Astrocyte (in vitro differentiated cells and primary cell): ENCODE measurements at regions not wholly inside any gene's neighbourhood (a gene's known extent, or its start where the extent isn't known, plus 50 kb on each side); places are given as distances from the start of the nearest gene placed in this dataset.

Experiments
- DNase-seq: peaks from one replicate; pipeline ENCODE4 v3.0.0-alpha.2; 2010; ENCODE audit warnings: low read depth
- FAIRE-seq: peaks from 2 replicates; lab custom pipeline; 2011; peaks lifted over from hg19 to GRCh38; lab: Jason Lieb, UNC
- H2AFZ ChIP-seq: 2 replicates; pipeline ENCODE4 v1.6.0; 2012; ENCODE audit warnings: low read depth, low read length, inconsistent platforms
- H3K27ac ChIP-seq: 2 replicates; pipeline ENCODE4 v1.5.1; 2011; ENCODE audit warnings: low read depth, low read length, inconsistent platforms
- H3K27me3 ChIP-seq: 2 replicates; pipeline ENCODE4 v1.6.0; 2011; ENCODE audit warnings: low read length, inconsistent platforms; ENCODE audit not compliant: insufficient read depth
- H3K36me3 ChIP-seq: 2 replicates; pipeline ENCODE4 v1.5.1; 2011; ENCODE audit warnings: low read length, inconsistent platforms; ENCODE audit not compliant: insufficient read depth
- H3K4me1 ChIP-seq: 2 replicates; pipeline ENCODE4 v1.5.1; 2011; ENCODE audit warnings: low read length, inconsistent platforms; ENCODE audit not compliant: insufficient read depth
- H3K4me2 ChIP-seq: 2 replicates; pipeline ENCODE4 v1.6.0; 2012; ENCODE audit warnings: low read length, inconsistent platforms
- H3K4me3 ChIP-seq: 2 replicates; pipeline ENCODE4 v1.5.1; 2011; ENCODE audit warnings: low read depth, mild to moderate bottlenecking, low read length, inconsistent platforms; ENCODE audit not compliant: insufficient read depth
- H3K79me2 ChIP-seq: 2 replicates; pipeline ENCODE4 v1.6.0; 2012; ENCODE audit warnings: mild to moderate bottlenecking, low read length, inconsistent platforms; ENCODE audit not compliant: insufficient read depth
- H3K9ac ChIP-seq: 2 replicates; pipeline ENCODE4 v1.6.0; 2012; ENCODE audit warnings: mild to moderate bottlenecking, low read length, inconsistent platforms
- H3K9me3 ChIP-seq: 2 replicates; pipeline ENCODE4 v1.5.1; 2012; ENCODE audit warnings: low read depth, mild to moderate bottlenecking, low read length, inconsistent platforms; ENCODE audit not compliant: insufficient read depth
- H4K20me1 ChIP-seq: 2 replicates; pipeline ENCODE4 v1.6.0; 2012; ENCODE audit warnings: low read length, inconsistent platforms; ENCODE audit not compliant: insufficient read depth
- H3K27ac Mint-ChIP-seq: one replicate; pipeline ENCODE4 v1.8.0; 2021; ENCODE audit warnings: mild to moderate bottlenecking, mixed read lengths; ENCODE audit not compliant: unreplicated experiment
- H3K27me3 Mint-ChIP-seq: one replicate; pipeline ENCODE4 v1.8.0; 2021; ENCODE audit warnings: low read depth, mixed read lengths; ENCODE audit not compliant: unreplicated experiment
- H3K36me3 Mint-ChIP-seq: one replicate; pipeline ENCODE4 v1.8.0; 2021; ENCODE audit warnings: low read depth, mixed read lengths; ENCODE audit not compliant: unreplicated experiment
- H3K4me1 Mint-ChIP-seq: one replicate; pipeline ENCODE4 v1.8.0; 2021; ENCODE audit warnings: low read depth, mixed read lengths; ENCODE audit not compliant: unreplicated experiment
- H3K4me3 Mint-ChIP-seq: one replicate; pipeline ENCODE4 v1.8.0; 2021; ENCODE audit warnings: mild to moderate bottlenecking, moderate library complexity, mixed read lengths; ENCODE audit not compliant: unreplicated experiment
- H3K9me3 Mint-ChIP-seq: one replicate; pipeline ENCODE4 v1.8.0; 2021; ENCODE audit warnings: mild to moderate bottlenecking, mixed read lengths; ENCODE audit not compliant: unreplicated experiment
- CTCF ChIP-seq: IDR thresholded peaks from 2 replicates; pipeline ENCODE4 v1.5.1; 2011; ENCODE audit warnings: low read depth, mild to moderate bottlenecking, inconsistent platforms, low read length, moderate library complexity; ENCODE audit not compliant: insufficient read depth
- EZH2 ChIP-seq: IDR thresholded peaks from 2 replicates; pipeline ENCODE4 v1.6.1; 2012; ENCODE audit warnings: mild to moderate bottlenecking, low read length, inconsistent platforms; ENCODE audit not compliant: insufficient read depth

- H3K4me3 ChIP-seq, result no peak overlapping the region
- no peak for DNase-seq
- H3K27me3 ChIP-seq, result no peaks in the 10 kb centered on the region
- Mint-ChIP-seq H3K4me3 (no peak overlapping the region), H3K4me1 (peaks cover 2% of the 10 kb centered on the region), H3K36me3 (no peaks in the 10 kb centered on the region), H3K9me3 (no peaks in the 10 kb centered on the region), H3K27ac (no peak overlapping the region), H3K27me3 (no peaks in the 10 kb centered on the region)
- H3K4me1 ChIP-seq, result no peaks in the 10 kb centered on the region
- no peaks in the 10 kb centered on the region for H3K79me2 ChIP-seq
- no peak overlapping the region for H3K4me2 ChIP-seq
- H3K27ac ChIP-seq, result no peak overlapping the region
- no peak overlapping the region for H2AFZ ChIP-seq
- H4K20me1 ChIP-seq, result no peaks in the 10 kb centered on the region
- TF ChIP-seq CTCF, result no peak
- no peak for TF ChIP-seq EZH2
- no peaks in the 10 kb centered on the region for H3K9me3 ChIP-seq
- H3K36me3 ChIP-seq, result no peaks in the 10 kb centered on the region
- H3K9ac ChIP-seq, result no peak overlapping the region
- no peak for FAIRE-seq
Observed at GRCh38 chr16:61296305-61296704, 739.9 kb downstream of the CDH8 start.

- TF ChIP-seq EZH2 (no peak), CTCF (no peak)
Observed at GRCh38 chr16:61295311-61295710, 740.9 kb downstream of the CDH8 start.

GRCh38 chr16:61289141-61289540 is 747.1 kb downstream of the CDH8 start:
- Mint-ChIP-seq H3K9me3 (no peaks in the 10 kb centered on the region), H3K27me3 (no peaks in the 10 kb centered on the region), H3K36me3 (no peaks in the 10 kb centered on the region), H3K4me3 (no peak overlapping the region), H3K27ac (no peak overlapping the region), H3K4me1 (peaks cover 3% of the 10 kb centered on the region)
- DNase-seq, result no peak
- FAIRE-seq, result no peak
- TF ChIP-seq EZH2, result no peak
- no peak for TF ChIP-seq CTCF
- Histone ChIP-seq H3K4me1 (no peaks in the 10 kb centered on the region), H3K27ac (no peak overlapping the region), H3K4me2 (no peak overlapping the region), H4K20me1 (no peaks in the 10 kb centered on the region), H3K36me3 (no peaks in the 10 kb centered on the region), H3K9ac (no peak overlapping the region), H3K4me3 (no peak overlapping the region), H2AFZ (no peak overlapping the region), H3K27me3 (no peaks in the 10 kb centered on the region), H3K79me2 (no peaks in the 10 kb centered on the region), H3K9me3 (no peaks in the 10 kb centered on the region)

More at GRCh38 chr16:61295311-61295710, 740.9 kb downstream of the CDH8 start:
- Histone ChIP-seq H3K9ac (no peak overlapping the region), H3K36me3 (no peaks in the 10 kb centered on the region), H4K20me1 (no peaks in the 10 kb centered on the region), H3K4me2 (no peak overlapping the region), H3K4me1 (no peaks in the 10 kb centered on the region), H2AFZ (no peak overlapping the region), H3K79me2 (no peaks in the 10 kb centered on the region), H3K4me3 (no peak overlapping the region), H3K27ac (no peak overlapping the region), H3K27me3 (no peaks in the 10 kb centered on the region), H3K9me3 (no peaks in the 10 kb centered on the region)
- Mint-ChIP-seq H3K9me3 (no peaks in the 10 kb centered on the region), H3K4me1 (peaks cover 2% of the 10 kb centered on the region), H3K27ac (peak overlapping the region; percentile 4), H3K36me3 (no peaks in the 10 kb centered on the region), H3K27me3 (no peaks in the 10 kb centered on the region), H3K4me3 (no peak overlapping the region)
- FAIRE-seq (no peak), DNase-seq (no peak)
